ENCODE measurements at regions not wholly inside any gene's neighbourhood (a gene's known extent, or its start where the extent isn't known, plus 50 kb on each side); places are given as distances from the start of the nearest gene placed in this dataset.

GRCh38 chr12:19665121-19665900 lies 226.0 kb downstream of the AEBP2 start:
- no peaks in the 10 kb centered on the region for H3K9me3 Mint-ChIP-seq (ENCODE audit: unreplicated experiment)
- peaks cover 10% of the 10 kb centered on the region for H3K4me1 Mint-ChIP-seq (ENCODE audit: unreplicated experiment)
- TF ChIP-seq CTCF (IDR thresholded peaks at IDR 0.05; ENCODE audit: unreplicated experiment) = no peak
- no peaks in the 10 kb centered on the region for H3K27me3 Mint-ChIP-seq (ENCODE audit: unreplicated experiment)
- no peak for DNase-seq (ENCODE audit: low spot score)
- no peak overlapping the region for H3K4me3 Mint-ChIP-seq (ENCODE audit: unreplicated experiment)
- H3K36me3 Mint-ChIP-seq (ENCODE audit: low read depth, unreplicated experiment) = no peaks in the 10 kb centered on the region
- H3K27ac Mint-ChIP-seq (ENCODE audit: unreplicated experiment) = no peak overlapping the region

- Mint-ChIP-seq H3K27ac (ENCODE audit: unreplicated experiment) (peak overlapping the region; percentile 4), H3K27me3 (ENCODE audit: unreplicated experiment) (no peaks in the 10 kb centered on the region), H3K36me3 (ENCODE audit: low read depth, unreplicated experiment) (no peaks in the 10 kb centered on the region), H3K4me3 (ENCODE audit: unreplicated experiment) (no peak overlapping the region), H3K9me3 (ENCODE audit: unreplicated experiment) (no peaks in the 10 kb centered on the region), H3K4me1 (ENCODE audit: unreplicated experiment) (peaks cover 10% of the 10 kb centered on the region)
- no peak for DNase-seq (ENCODE audit: low spot score)
- TF ChIP-seq CTCF (IDR thresholded peaks at IDR 0.05; ENCODE audit: unreplicated experiment) = no peak
These were observed 226.8 kb downstream of the AEBP2 start for GRCh38 chr12:19666070-19666469.

- no peak for TF ChIP-seq CTCF (IDR thresholded peaks at IDR 0.05; ENCODE audit: unreplicated experiment)
- Mint-ChIP-seq H3K4me1 (ENCODE audit: unreplicated experiment) (peaks cover 10% of the 10 kb centered on the region), H3K27ac (ENCODE audit: unreplicated experiment) (no peak overlapping the region), H3K27me3 (ENCODE audit: unreplicated experiment) (no peaks in the 10 kb centered on the region), H3K36me3 (ENCODE audit: low read depth, unreplicated experiment) (no peaks in the 10 kb centered on the region), H3K9me3 (ENCODE audit: unreplicated experiment) (no peaks in the 10 kb centered on the region), H3K4me3 (ENCODE audit: unreplicated experiment) (no peak overlapping the region)
- DNase-seq (ENCODE audit: low spot score) = no peak
These were observed 230.5 kb downstream of the AEBP2 start for GRCh38 chr12:19669793-19670192.

- DNase-seq (ENCODE audit: low spot score) = no peak
These were observed 232.4 kb downstream of the AEBP2 start for GRCh38 chr12:19671695-19672094.

More at GRCh38 chr12:19671695-19672094, 232.4 kb downstream of the AEBP2 start:
- H3K4me3 Mint-ChIP-seq (ENCODE audit: unreplicated experiment) = no peak overlapping the region
- no peaks in the 10 kb centered on the region for H3K27me3 Mint-ChIP-seq (ENCODE audit: unreplicated experiment)
- no peak overlapping the region for H3K27ac Mint-ChIP-seq (ENCODE audit: unreplicated experiment)
- no peaks in the 10 kb centered on the region for H3K36me3 Mint-ChIP-seq (ENCODE audit: low read depth, unreplicated experiment)
- H3K9me3 Mint-ChIP-seq (ENCODE audit: unreplicated experiment) = no peaks in the 10 kb centered on the region
- TF ChIP-seq CTCF (IDR thresholded peaks at IDR 0.05; ENCODE audit: unreplicated experiment) = no peak
- no peaks in the 10 kb centered on the region for H3K4me1 Mint-ChIP-seq (ENCODE audit: unreplicated experiment)
